GM21526 (cell line): ENCODE measurements at regions not wholly inside any gene's neighbourhood (a gene's known extent, or its start where the extent isn't known, plus 50 kb on each side); places are given as distances from the start of the nearest gene placed in this dataset.
"Not testable (repeated sequence)": the region's sequence is repeated elsewhere in the genome, so short reads cannot be mapped to it uniquely, and the experiment has no call there.

ENCODE experiments used
- ATAC-seq: cut with Tn5 transposase; IDR thresholded peaks from one replicate; pipeline ENCODE4 v1.9.1; 2021; ENCODE audit warnings: moderate library complexity; ENCODE audit not compliant: unreplicated experiment, low FRiP score

DNA sequence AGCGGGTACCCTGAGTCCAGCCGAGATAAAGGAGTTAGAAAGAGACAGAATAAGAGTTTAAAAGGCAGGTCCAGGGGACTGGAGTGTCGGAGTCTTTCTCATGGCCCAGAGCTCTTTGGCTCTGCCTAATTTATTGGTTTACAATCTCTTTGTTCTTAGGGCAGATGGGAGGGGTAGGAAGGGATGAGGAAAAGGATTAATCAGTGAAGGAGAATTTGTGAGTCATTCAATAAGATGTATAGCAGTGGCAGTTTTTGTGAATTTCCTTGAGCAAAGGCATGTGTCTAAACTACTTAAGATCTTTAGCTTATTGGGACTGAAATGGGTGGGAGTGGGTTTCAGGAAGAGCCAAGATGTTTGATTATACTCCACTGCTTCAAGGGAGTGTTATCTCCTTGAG is 1671.7 kb downstream of the EFNA5 start:
- not testable (repeated sequence) for ATAC-seq

- no peak for ATAC-seq
Measured at GRCh38 chr5:105993027-105993426, 1677.7 kb downstream of the EFNA5 start.

DNA sequence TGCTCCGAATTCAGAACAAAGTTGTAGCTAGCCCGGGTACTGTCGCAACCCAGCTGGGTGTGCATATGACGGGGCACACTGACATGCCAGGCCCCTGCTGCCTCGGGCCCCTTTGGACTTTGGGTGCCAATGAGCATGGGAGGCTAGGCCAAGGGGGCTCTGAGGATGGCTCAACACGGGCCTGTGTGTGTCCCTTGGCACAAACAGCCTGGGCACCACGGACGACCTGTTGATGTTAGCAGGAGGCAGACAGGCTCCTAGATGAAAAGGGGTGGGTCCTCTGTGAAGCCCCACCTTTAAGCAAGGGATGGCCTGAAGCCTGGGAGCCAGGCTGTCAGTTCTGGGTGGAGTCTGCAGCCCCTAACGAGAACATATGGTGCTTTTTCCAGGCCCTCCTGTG is 1688.2 kb downstream of the EFNA5 start:
- ATAC-seq = no peak

- ATAC-seq = no peak
Measured at GRCh38 chr5:105978011-105978410, 1692.7 kb downstream of the EFNA5 start.

DNA sequence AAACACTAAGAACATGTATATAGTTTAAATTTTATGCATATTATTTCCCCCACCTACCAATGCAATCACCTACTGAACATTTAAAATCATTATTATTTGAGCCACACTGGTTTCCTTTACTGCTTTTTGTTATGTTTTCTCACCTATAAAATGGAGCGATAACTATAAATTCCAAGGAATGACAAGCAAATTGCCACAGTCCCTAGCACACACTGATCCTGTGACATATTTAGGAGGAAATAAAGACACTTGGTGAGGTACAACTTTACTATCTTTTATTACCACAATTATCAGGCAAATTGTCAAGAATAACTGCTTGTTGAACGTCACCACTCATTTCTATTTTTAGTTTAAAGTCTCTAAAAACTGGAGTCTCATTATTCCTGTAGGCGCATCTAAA is 1693.6 kb downstream of the EFNA5 start:
- ATAC-seq = no peak

DNA sequence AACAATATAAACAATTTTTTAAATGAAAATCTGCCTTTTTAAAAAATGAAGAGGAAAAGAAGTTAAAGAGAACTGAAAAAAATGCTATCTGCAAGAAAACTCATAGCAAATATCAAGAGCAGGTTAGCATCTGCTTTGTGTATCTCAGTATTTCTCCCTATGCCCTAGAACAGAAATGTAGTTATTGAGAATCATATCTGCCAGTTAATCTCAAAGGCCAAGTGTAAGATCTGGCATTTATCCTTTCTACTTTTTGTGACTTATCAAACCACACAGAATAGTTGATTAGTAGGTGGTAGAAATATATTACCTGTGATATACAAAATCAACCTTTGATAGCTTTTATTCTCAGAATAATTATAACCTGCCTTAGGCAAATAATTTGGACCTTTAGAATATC is 1699.8 kb downstream of the EFNA5 start:
- ATAC-seq = no peak

- ATAC-seq = no peak
Measured at GRCh38 chr5:105968981-105969380, 1701.8 kb downstream of the EFNA5 start.

DNA sequence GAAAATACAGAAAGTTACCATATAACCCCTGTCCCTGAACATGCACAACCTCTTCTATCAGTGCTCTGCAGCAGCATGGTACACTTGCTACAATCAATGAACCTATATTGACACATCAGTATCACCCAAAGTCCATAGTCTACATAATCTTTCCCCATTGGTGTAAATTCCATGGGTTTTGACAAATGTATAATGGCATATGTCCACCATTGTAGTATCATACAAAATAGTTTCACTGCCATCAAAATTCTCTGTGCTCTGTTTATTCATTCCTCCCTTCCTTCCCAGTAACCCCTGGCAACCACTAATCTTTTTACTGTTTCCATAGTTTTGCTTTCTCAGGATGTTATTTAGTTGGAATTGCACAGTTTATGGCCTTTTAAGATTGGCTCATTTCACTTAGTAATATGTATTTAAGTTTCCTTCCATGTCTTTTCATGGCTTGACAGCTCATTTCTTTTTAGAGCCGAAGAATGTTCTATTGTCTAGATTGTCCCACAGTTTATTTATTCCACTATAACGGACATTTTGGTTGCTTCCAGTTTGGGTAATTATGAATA is 1707.0 kb downstream of the EFNA5 start:
- no peak for ATAC-seq

GRCh38 chr5:105961572-105961971 is 1709.2 kb downstream of the EFNA5 start:
- ATAC-seq = no peak

DNA sequence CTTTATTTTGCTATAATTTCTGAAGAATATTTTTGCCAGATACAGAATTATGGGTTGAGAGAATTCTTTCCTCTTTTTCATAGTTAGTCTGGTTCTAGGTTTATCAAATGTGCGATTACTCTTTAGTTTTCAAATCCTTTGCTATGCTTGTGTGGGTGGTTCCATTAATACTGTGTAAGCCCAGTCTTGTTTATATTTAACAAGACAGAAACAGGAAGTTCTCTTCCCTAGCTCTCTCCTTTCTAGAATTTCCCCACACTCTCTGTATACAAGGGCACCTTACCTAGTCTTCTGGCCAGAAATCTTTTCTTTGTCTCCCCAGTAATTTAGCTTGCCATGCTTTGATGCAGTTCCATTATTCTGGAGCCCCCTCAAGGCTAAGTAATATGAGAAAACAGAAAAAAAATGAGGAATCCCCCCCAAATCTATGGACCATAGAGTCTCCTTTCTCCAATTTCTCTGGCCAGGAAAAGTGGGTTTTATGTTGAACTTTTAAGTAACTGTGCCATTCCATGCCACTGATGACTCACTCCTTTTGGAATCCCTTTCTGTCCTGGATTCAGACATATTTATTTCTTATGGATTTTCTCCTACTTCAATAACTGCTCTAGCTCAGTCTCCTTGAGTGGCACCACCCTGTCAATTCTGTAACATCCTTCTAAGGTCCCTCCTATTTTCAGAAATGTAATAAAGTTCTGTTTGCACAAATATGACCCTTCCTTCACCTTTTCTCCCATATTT is 1714.1 kb downstream of the EFNA5 start:
- no peak for ATAC-seq

GRCh38 chr5:105954341-105954740 is 1716.4 kb downstream of the EFNA5 start:
- no peak for ATAC-seq

DNA sequence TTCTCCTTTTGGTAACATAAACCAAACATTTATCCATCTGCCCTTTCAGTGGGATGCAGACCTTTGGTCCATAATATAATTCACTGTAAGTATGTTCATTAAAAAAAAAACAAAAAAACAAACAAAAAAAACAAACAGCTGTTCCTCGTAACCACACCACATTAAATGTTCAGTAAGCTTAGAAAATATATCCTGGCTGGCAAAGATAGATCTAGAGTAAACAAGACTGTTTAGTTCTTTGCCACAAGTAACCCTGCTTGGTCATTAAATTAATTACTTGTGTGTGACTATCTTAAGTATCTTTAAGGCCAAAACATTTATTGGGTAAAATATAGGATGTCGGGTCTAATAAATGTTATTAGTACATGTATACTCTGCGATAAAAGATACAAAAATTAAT is 1717.1 kb downstream of the EFNA5 start:
- ATAC-seq = no peak

DNA sequence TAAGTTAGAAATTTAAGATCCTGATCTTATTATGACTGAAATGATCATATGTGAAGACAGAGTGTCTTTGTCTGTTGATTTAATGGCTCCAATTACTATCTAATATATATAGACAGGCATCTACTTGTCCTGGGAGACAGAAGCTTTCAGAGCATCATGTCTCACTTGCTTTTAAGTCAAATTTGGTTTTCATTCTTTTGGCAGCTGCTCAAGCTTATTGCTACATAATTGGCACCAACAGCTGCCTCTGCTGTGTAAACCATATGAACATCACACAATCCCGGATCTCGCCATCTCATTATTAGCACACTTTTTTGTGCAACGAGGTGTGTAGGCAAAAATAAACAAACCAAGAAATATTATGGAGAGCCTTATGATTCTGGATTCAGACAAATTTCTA is 1717.9 kb downstream of the EFNA5 start:
- no peak for ATAC-seq

- ATAC-seq = no peak
Measured at GRCh38 chr5:105947461-105947860, 1723.3 kb downstream of the EFNA5 start.

DNA sequence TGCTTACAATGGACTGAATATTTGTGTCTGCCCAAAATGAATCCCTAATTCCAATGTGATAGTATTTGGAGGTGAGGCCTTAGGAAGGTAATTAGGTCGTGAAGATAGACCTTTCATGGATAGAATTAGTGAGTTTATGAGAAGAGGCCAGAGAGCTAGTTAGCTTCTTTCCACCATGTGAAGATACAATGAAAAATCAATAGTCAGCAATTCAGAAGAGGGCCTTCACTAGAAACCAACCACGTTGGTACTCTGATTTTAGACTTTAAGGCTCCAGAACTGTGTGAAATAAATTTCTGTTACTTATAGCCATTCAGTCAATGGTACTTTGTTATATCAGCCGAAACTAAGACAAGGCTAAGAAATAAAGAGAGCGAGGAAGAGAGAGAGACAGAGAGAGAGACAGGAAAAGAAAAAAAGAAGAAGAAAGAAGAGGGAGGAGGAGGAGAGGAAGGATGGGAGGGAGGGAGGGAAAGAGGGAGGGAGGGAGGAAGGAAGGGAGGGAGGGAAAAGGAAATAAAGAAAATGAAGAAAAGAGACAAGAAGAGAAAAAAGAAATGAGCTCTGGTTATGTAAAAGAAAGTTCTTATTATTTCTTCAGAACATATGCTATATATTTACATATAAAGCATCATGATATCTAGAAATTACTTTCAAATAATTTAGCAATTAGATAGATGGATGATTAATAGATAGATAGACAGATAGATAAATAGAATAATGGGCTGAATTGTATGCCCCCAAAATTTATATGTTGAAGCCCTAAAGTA is 1725.3 kb downstream of the EFNA5 start:
- ATAC-seq = no peak

- no peak for ATAC-seq
Measured at GRCh38 chr5:105940181-105940580, 1730.6 kb downstream of the EFNA5 start.

GRCh38 chr5:105934171-105934570 is 1736.6 kb downstream of the EFNA5 start:
- no peak for ATAC-seq

- ATAC-seq = no peak
Measured at GRCh38 chr5:105931881-105932421, 1738.8 kb downstream of the EFNA5 start.

DNA sequence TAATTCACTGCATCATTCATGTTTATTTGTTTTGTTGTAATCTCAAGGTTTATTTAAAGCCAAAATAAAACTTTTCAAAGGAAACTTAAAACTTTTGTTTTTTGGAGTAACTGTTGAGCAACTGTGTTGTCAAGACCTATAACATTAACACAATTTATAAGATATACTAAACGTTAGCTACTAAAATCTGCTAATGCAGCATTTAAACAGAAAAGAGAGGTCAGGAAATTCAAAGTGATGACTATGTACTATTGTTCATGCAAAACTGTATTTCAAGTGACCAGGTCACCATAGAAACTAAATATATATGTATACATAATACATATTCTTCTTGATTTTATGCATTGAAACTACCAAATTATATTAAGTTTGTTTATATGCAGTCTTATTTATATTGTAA is 1740.9 kb downstream of the EFNA5 start:
- ATAC-seq = no peak

DNA sequence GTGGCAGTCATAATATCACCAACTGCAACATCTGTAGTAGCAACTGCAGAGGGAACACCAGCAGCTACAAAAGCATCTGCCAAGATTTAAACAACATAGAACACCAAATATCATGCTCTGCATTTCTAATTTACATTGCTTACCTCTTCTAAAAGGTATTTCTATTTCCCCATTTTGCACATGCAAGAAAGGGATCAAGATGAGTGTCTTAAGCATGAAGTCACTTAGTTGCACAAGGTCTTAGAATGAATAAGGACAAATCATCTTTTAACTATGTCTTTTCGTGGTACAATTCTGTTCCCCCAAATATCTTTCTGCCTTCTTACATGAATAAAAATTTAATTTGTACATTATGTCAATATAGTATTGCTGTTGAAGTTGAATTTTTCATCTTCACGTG is 1746.4 kb downstream of the EFNA5 start:
- ATAC-seq = no peak

DNA sequence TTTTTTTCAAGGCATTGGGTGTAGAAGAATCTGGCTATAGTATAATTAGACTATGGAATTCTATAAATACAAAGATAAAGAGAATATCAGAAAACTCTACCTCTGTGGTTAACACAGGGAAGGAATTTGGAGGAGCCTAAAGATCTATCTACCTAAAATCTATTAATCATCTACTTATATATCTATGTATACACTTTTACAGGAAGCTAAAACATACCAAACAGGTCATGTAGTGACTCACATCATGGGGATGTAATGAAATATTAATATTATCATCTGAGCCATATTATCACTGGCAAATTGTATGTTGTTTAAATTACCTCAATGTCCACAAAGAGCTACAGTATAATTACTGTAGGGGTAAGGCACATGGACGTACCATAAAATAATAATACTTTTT is 1748.2 kb downstream of the EFNA5 start:
- no peak for ATAC-seq

- ATAC-seq = no peak
Measured at GRCh38 chr5:105922080-105922479, 1748.7 kb downstream of the EFNA5 start.
